ENCODE measurements at regions not wholly inside any gene's neighbourhood (a gene's known extent, or its start where the extent isn't known, plus 50 kb on each side); places are given as distances from the start of the nearest gene placed in this dataset.
"Not testable (repeated sequence)": the region's sequence is repeated elsewhere in the genome, so short reads cannot be mapped to it uniquely, and the experiment has no call there.

DNA sequence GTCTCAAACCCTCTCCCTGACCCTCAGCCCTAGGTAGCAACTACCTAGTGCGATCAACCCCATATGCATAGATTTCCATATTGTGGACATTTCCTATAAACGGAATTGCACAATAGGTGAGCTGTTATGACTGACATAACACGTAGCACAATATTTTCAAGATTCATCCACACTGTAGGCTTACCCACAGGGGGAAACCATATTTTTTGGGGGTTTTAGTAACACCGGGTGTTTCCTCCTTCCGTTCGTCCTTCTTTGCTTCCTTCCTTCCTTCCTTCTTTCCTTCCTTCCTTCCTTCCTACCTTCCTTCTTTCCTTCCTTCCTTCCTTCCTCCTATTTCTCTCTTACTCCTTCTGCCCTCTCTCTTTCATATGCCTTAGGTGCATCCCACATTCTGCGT, 524.2 kb downstream of the CWH43 start:
- H3K9me3 Mint-ChIP-seq: peaks cover 52% of the 10 kb centered on the region
- H3K4me1 Mint-ChIP-seq (ENCODE audit: low read depth); H3K27ac Mint-ChIP-seq; intact Hi-C loops (cut with micrococcal nuclease); H3K27me3 Mint-ChIP-seq; H3K4me3 Mint-ChIP-seq; H3K36me3 Mint-ChIP-seq (ENCODE audit: low read depth): not testable (repeated sequence)

- H3K9me3 Mint-ChIP-seq: peaks cover 64% of the 10 kb centered on the region
- intact Hi-C loops (cut with micrococcal nuclease); H3K27ac Mint-ChIP-seq; H3K27me3 Mint-ChIP-seq; H3K36me3 Mint-ChIP-seq (ENCODE audit: low read depth); H3K4me3 Mint-ChIP-seq; H3K4me1 Mint-ChIP-seq (ENCODE audit: low read depth): not testable (repeated sequence)
These were observed 525.3 kb downstream of the CWH43 start for GRCh38 chr4:49511353-49511752.

GRCh38 chr4:49511881-49512491, 525.9 kb downstream of the CWH43 start:
- H3K27ac Mint-ChIP-seq; intact Hi-C loops (cut with micrococcal nuclease); H3K4me1 Mint-ChIP-seq (ENCODE audit: low read depth); H3K27me3 Mint-ChIP-seq; H3K4me3 Mint-ChIP-seq; H3K36me3 Mint-ChIP-seq (ENCODE audit: low read depth): not testable (repeated sequence)
- peaks cover 68% of the 10 kb centered on the region for H3K9me3 Mint-ChIP-seq

GRCh38 chr4:49512641-49513545, 526.8 kb downstream of the CWH43 start:
- peaks cover 68% of the 10 kb centered on the region for H3K9me3 Mint-ChIP-seq

GRCh38 chr4:49513546-49514115, 527.6 kb downstream of the CWH43 start:
- intact Hi-C loops (cut with micrococcal nuclease); H3K27me3 Mint-ChIP-seq; H3K36me3 Mint-ChIP-seq (ENCODE audit: low read depth); H3K4me3 Mint-ChIP-seq; H3K27ac Mint-ChIP-seq; H3K4me1 Mint-ChIP-seq (ENCODE audit: low read depth): not testable (repeated sequence)
- peaks cover 68% of the 10 kb centered on the region for H3K9me3 Mint-ChIP-seq

More at GRCh38 chr4:49512641-49513545, 526.8 kb downstream of the CWH43 start:
- intact Hi-C loops (cut with micrococcal nuclease); H3K4me1 Mint-ChIP-seq (ENCODE audit: low read depth); H3K27me3 Mint-ChIP-seq; H3K27ac Mint-ChIP-seq; H3K36me3 Mint-ChIP-seq (ENCODE audit: low read depth); H3K4me3 Mint-ChIP-seq: not testable (repeated sequence)

DNA sequence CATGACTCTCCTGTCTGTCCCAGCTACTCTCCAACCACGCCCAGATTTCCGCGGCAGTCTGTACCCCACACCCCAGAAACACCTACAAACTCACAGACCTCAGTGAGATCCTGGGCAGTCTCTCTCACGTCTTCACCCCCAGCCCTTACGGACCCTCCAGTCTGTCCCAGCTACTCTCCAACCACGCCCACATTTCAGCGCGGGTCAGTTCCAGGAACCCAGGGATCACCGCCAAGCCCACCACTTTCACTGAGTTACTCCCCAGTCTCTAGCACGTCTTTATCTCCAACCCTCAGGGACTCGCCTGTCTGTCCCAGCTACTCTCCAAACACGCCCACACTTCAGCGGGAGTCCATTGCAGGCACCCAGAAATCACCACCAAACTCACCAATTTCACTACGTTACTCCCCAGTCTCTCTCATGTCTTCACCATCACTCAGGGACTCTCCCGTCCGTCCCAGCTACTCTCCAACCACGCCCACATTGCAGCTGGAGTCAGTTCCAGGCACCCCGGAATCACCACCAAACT, 528.2 kb downstream of the CWH43 start:
- H3K36me3 Mint-ChIP-seq (ENCODE audit: low read depth); H3K27ac Mint-ChIP-seq; H3K27me3 Mint-ChIP-seq; H3K4me3 Mint-ChIP-seq; intact Hi-C loops (cut with micrococcal nuclease); H3K4me1 Mint-ChIP-seq (ENCODE audit: low read depth): not testable (repeated sequence)
- peaks cover 68% of the 10 kb centered on the region for H3K9me3 Mint-ChIP-seq

- intact Hi-C loops (cut with micrococcal nuclease); H3K4me1 Mint-ChIP-seq (ENCODE audit: low read depth); H3K4me3 Mint-ChIP-seq; H3K27me3 Mint-ChIP-seq; H3K36me3 Mint-ChIP-seq (ENCODE audit: low read depth); H3K27ac Mint-ChIP-seq: not testable (repeated sequence)
- H3K9me3 Mint-ChIP-seq: peaks cover 68% of the 10 kb centered on the region
These were observed 528.8 kb downstream of the CWH43 start for GRCh38 chr4:49514841-49515240.

DNA sequence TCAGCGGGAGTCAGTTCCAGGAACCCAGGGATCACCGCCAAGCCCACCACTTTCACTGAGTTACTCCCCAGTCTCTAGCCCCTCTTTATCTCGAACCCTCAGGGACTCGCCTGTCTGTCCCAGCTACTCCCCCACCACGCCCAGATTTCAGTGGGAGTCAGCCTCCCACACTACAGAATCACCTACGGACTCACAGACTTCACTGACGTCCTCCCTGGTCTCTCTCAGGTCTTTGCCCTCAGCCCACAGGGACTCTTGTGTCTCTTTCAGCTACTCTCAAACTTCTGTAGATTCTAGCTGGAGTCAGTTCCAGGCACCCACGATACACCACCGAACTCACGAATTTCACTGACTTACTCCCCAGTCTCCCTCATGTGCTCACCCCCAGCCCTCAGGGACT, 529.2 kb downstream of the CWH43 start:
- intact Hi-C loops (cut with micrococcal nuclease); H3K4me3 Mint-ChIP-seq; H3K36me3 Mint-ChIP-seq (ENCODE audit: low read depth); H3K4me1 Mint-ChIP-seq (ENCODE audit: low read depth); H3K27me3 Mint-ChIP-seq; H3K27ac Mint-ChIP-seq: not testable (repeated sequence)
- H3K9me3 Mint-ChIP-seq: peaks cover 65% of the 10 kb centered on the region

DNA sequence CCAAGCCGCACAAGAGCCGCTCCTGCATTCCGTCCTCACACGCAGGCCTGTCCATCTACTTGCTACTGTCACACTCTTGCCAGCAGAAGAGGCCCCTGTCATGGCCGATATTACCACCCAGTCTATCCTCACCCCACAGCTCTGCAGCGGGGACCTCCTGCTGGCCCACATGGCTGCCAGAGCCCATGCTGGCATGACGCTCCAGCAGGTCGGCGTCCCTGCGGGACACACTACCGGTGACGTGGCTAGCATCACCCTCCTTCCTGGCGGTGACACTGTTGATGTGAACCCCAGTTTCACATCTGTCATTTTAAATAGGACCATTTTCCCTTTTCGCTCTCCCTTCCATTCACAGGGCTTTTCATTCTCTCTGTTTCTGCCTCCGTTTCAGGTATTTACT, 530.0 kb downstream of the CWH43 start:
- intact Hi-C loops (cut with micrococcal nuclease); H3K27ac Mint-ChIP-seq; H3K27me3 Mint-ChIP-seq; H3K4me3 Mint-ChIP-seq; H3K36me3 Mint-ChIP-seq (ENCODE audit: low read depth); H3K4me1 Mint-ChIP-seq (ENCODE audit: low read depth): not testable (repeated sequence)
- H3K9me3 Mint-ChIP-seq: peaks cover 57% of the 10 kb centered on the region

- Mint-ChIP-seq H3K4me1 (ENCODE audit: low read depth) (no peaks in the 10 kb centered on the region), H3K36me3 (ENCODE audit: low read depth) (no peaks in the 10 kb centered on the region), H3K9me3 (peaks cover 50% of the 10 kb centered on the region), H3K27ac (no peak overlapping the region), H3K27me3 (no peaks in the 10 kb centered on the region), H3K4me3 (no peak overlapping the region)
- intact Hi-C loops (cut with micrococcal nuclease): no loop called here
These were observed 530.7 kb downstream of the CWH43 start for GRCh38 chr4:49516796-49517195.

- H3K27me3 Mint-ChIP-seq; H3K36me3 Mint-ChIP-seq (ENCODE audit: low read depth); H3K27ac Mint-ChIP-seq; intact Hi-C loops (cut with micrococcal nuclease); H3K4me3 Mint-ChIP-seq; H3K4me1 Mint-ChIP-seq (ENCODE audit: low read depth): not testable (repeated sequence)
- H3K9me3 Mint-ChIP-seq: peaks cover 41% of the 10 kb centered on the region
These were observed 531.6 kb downstream of the CWH43 start for GRCh38 chr4:49517485-49518205.

GRCh38 chr4:49519150-49520035, 533.3 kb downstream of the CWH43 start:
- intact Hi-C loops (cut with micrococcal nuclease); H3K36me3 Mint-ChIP-seq (ENCODE audit: low read depth); H3K27ac Mint-ChIP-seq; H3K4me3 Mint-ChIP-seq; H3K27me3 Mint-ChIP-seq; H3K4me1 Mint-ChIP-seq (ENCODE audit: low read depth): not testable (repeated sequence)
- H3K9me3 Mint-ChIP-seq: peaks cover 24% of the 10 kb centered on the region

Measured in dendritic cell treated with granulocyte-macrophage colony-stimulating factor and Interleukin-4, amounts not matched to agents 40 ng/mL and 50 ng/mL, for 4 days (primary cell).